Neural cell (in vitro differentiated cells): ENCODE measurements at regions not wholly inside any gene's neighbourhood (a gene's known extent, or its start where the extent isn't known, plus 50 kb on each side); places are given as distances from the start of the nearest gene placed in this dataset.
"Not testable (repeated sequence)": the region's sequence is repeated elsewhere in the genome, so short reads cannot be mapped to it uniquely, and the experiment has no call there.

Source experiments
- CTCF ChIP-seq: fragments of 450-650 bp; IDR thresholded peaks from 2 replicates; pipeline ENCODE4 v1.5.1; 2014; ENCODE audit warnings: antibody characterized with exemption, mild to moderate bottlenecking, moderate library complexity; ENCODE audit not compliant: poor library complexity, severe bottlenecking
- EP300 ChIP-seq: fragments of 450-650 bp; conservative IDR thresholded peaks from 2 replicates; pipeline ENCODE4 v1.6.1; 2014; ENCODE audit warnings: antibody characterized with exemption, mild to moderate bottlenecking, moderate library complexity; ENCODE audit not compliant: poor library complexity, severe bottlenecking
- EZH2 ChIP-seq: fragments of 200-600, 300-800 bp; shearing (Covaris generic), sonication (generic); IDR thresholded peaks from 2 replicates; pipeline ENCODE4 v1.6.1; 2014; ENCODE audit warnings: antibody characterized with exemption, low read length, borderline replicate concordance, mild to moderate bottlenecking; ENCODE audit not compliant: insufficient read depth, poor library complexity, severe bottlenecking
- MXI1 ChIP-seq: fragments of 450-650 bp; conservative IDR thresholded peaks from 2 replicates; pipeline ENCODE4 v1.6.1; 2014; ENCODE audit warnings: antibody characterized with exemption, mild to moderate bottlenecking; ENCODE audit not compliant: poor library complexity, severe bottlenecking
- POLR2AphosphoS5 ChIP-seq: IDR thresholded peaks from 2 replicates; pipeline ENCODE4 v1.6.1; 2012
- RAD21 ChIP-seq: fragments of 450-650 bp; conservative IDR thresholded peaks from 2 replicates; pipeline ENCODE4 v1.6.1; 2014; ENCODE audit warnings: antibody characterized with exemption, mild to moderate bottlenecking, moderate library complexity
- SMC3 ChIP-seq: fragments of 450-650 bp; conservative IDR thresholded peaks from 2 replicates; pipeline ENCODE4 v1.6.1; 2014; ENCODE audit warnings: antibody characterized with exemption, mild to moderate bottlenecking, moderate library complexity; ENCODE audit not compliant: poor library complexity
- TAF1 ChIP-seq: IDR thresholded peaks from 2 replicates; pipeline ENCODE4 v1.6.1; 2012; ENCODE audit warnings: low read depth
- TF ChIP-seq, protein P1 (sequence below): IDR thresholded peaks from 2 replicates; pipeline ENCODE4 v1.6.1; 2012; ENCODE audit warnings: borderline replicate concordance

GRCh38 chr1:148253808-148254207 lies 101.7 kb upstream of the NBPF11 start:
- TF ChIP-seq CTCF, EP300, EZH2, POLR2AphosphoS5, TAF1, RAD21, MXI1, SMC3: not testable (repeated sequence)
- TF ChIP-seq, protein P1, sequence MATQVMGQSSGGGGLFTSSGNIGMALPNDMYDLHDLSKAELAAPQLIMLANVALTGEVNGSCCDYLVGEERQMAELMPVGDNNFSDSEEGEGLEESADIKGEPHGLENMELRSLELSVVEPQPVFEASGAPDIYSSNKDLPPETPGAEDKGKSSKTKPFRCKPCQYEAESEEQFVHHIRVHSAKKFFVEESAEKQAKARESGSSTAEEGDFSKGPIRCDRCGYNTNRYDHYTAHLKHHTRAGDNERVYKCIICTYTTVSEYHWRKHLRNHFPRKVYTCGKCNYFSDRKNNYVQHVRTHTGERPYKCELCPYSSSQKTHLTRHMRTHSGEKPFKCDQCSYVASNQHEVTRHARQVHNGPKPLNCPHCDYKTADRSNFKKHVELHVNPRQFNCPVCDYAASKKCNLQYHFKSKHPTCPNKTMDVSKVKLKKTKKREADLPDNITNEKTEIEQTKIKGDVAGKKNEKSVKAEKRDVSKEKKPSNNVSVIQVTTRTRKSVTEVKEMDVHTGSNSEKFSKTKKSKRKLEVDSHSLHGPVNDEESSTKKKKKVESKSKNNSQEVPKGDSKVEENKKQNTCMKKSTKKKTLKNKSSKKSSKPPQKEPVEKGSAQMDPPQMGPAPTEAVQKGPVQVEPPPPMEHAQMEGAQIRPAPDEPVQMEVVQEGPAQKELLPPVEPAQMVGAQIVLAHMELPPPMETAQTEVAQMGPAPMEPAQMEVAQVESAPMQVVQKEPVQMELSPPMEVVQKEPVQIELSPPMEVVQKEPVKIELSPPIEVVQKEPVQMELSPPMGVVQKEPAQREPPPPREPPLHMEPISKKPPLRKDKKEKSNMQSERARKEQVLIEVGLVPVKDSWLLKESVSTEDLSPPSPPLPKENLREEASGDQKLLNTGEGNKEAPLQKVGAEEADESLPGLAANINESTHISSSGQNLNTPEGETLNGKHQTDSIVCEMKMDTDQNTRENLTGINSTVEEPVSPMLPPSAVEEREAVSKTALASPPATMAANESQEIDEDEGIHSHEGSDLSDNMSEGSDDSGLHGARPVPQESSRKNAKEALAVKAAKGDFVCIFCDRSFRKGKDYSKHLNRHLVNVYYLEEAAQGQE, result not testable (repeated sequence)
